Sciatic nerve (tissue), 2 donors: ENCODE measurements at regions not wholly inside any gene's neighbourhood (a gene's known extent, or its start where the extent isn't known, plus 50 kb on each side); places are given as distances from the start of the nearest gene placed in this dataset.
A peak's percentile ranks its signal among the peaks of the same experiment; 100 is the strongest.

Experiments used
- ATAC-seq: fragments of 200-7000 bp; cut with Tn5 transposase; one replicate; pipeline ENCODE4 v1.9.1; 2020; ENCODE audit warnings: mild to moderate bottlenecking, moderate library complexity
- DNase-seq: peaks from one replicate; pipeline ENCODE4 v3.0.0-alpha.2; 2020; ENCODE audit warnings: low spot score
- intact Hi-C: fragments of 100-400 bp; cut with DNase I; formaldehyde crosslinking; loops from one replicate; pipeline ENCODE4 v1.14.2; 2022
- donor health status: DM: no; HTN: no; CAD: no.
- donor health status: DM: no; HTN: no; CAD: no.

- ATAC-seq: no peak
- DNase-seq: no peak
- intact Hi-C loops: no loop called here
Measured at GRCh38 chr18:73461038-73461779, 593.4 kb upstream of the NETO1 start.

- no peak for ATAC-seq
- DNase-seq: no peak
- intact Hi-C loops: no loop called here
Measured at GRCh38 chr18:73458186-73458964, 590.6 kb upstream of the NETO1 start.

GRCh38 chr18:73456643-73457042 is 588.9 kb upstream of the NETO1 start:
- no peak for ATAC-seq
- DNase-seq: no peak
- intact Hi-C loops: no loop called here

- no peak for DNase-seq
- intact Hi-C loops: no loop called here
- ATAC-seq: no peak
Measured at GRCh38 chr18:73452866-73453265, 585.1 kb upstream of the NETO1 start.

GRCh38 chr18:73446502-73446901 is 578.7 kb upstream of the NETO1 start:
- DNase-seq (no peak), ATAC-seq (no peak)
- intact Hi-C loops: no loop called here

GRCh38 chr18:73431620-73432019 is 563.8 kb upstream of the NETO1 start:
- ATAC-seq: no peak
- DNase-seq: no peak
- intact Hi-C loops: no loop called here

GRCh38 chr18:73421010-73421409 is 553.2 kb upstream of the NETO1 start:
- intact Hi-C loops: no loop called here
- DNase-seq (no peak), ATAC-seq (no peak)

GRCh38 chr18:73419531-73419930 is 551.7 kb upstream of the NETO1 start:
- ATAC-seq (no peak), DNase-seq (no peak)
- intact Hi-C loops: no loop called here

GRCh38 chr18:73414598-73414997 is 546.8 kb upstream of the NETO1 start:
- intact Hi-C loops: no loop called here
- DNase-seq (no peak), ATAC-seq (no peak)

GRCh38 chr18:73414069-73414468 is 546.3 kb upstream of the NETO1 start:
- no peak for ATAC-seq
- no peak for DNase-seq
- intact Hi-C loops: no loop called here

GRCh38 chr18:73409242-73409641 is 541.5 kb upstream of the NETO1 start:
- DNase-seq: no peak
- intact Hi-C loops: no loop called here

GRCh38 chr18:73408469-73408868 is 540.7 kb upstream of the NETO1 start:
- no peak for ATAC-seq
- intact Hi-C loops: no loop called here
- no peak for DNase-seq

More at GRCh38 chr18:73409242-73409641, 541.5 kb upstream of the NETO1 start:
- no peak for ATAC-seq

GRCh38 chr18:73407506-73407905 is 539.7 kb upstream of the NETO1 start:
- peak; percentile 50 for ATAC-seq

GRCh38 chr18:73384246-73384645 is 516.5 kb upstream of the NETO1 start:
- no peak for DNase-seq
- intact Hi-C loops: no loop called here
- no peak for ATAC-seq

More at GRCh38 chr18:73407506-73407905, 539.7 kb upstream of the NETO1 start:
- no peak for DNase-seq
- intact Hi-C loops: no loop called here

- intact Hi-C loops: no loop called here
- no peak for DNase-seq
- ATAC-seq: no peak
Measured at GRCh38 chr18:73381699-73382036, 513.9 kb upstream of the NETO1 start.

- no peak for ATAC-seq
Measured at GRCh38 chr18:73381016-73381698, 513.4 kb upstream of the NETO1 start.

GRCh38 chr18:73366713-73367112 is 498.9 kb upstream of the NETO1 start:
- intact Hi-C loops: no loop called here
- DNase-seq (no peak), ATAC-seq (no peak)

More at GRCh38 chr18:73381016-73381698, 513.4 kb upstream of the NETO1 start:
- intact Hi-C loops: no loop called here
- no peak for DNase-seq

GRCh38 chr18:73365018-73365417 is 497.2 kb upstream of the NETO1 start:
- intact Hi-C loops: no loop called here
- DNase-seq: no peak
- no peak for ATAC-seq

GRCh38 chr18:73355121-73355520 is 487.3 kb upstream of the NETO1 start:
- intact Hi-C loops: no loop called here
- no peak for ATAC-seq
- no peak for DNase-seq

GRCh38 chr18:73352546-73352945 is 484.8 kb upstream of the NETO1 start:
- intact Hi-C loops: no loop called here
- ATAC-seq: no peak
- no peak for DNase-seq
